Activated effector memory CD4-positive, alpha-beta T cell treated with Interleukin-2 at 50 U/mL for 16 hours (primary cell): ENCODE measurements at regions not wholly inside any gene's neighbourhood (a gene's known extent, or its start where the extent isn't known, plus 50 kb on each side); places are given as distances from the start of the nearest gene placed in this dataset.

ENCODE experiments used
- DNase-seq: peaks from one replicate; pipeline ENCODE4 v3.0.0-alpha.2; 2020

- DNase-seq, result no peak
These were observed 76.2 kb upstream of the NTRK2 start for GRCh38 chr9:84593352-84593751.

GRCh38 chr9:84597131-84597530 is 72.4 kb upstream of the NTRK2 start:
- DNase-seq, result no peak

DNA sequence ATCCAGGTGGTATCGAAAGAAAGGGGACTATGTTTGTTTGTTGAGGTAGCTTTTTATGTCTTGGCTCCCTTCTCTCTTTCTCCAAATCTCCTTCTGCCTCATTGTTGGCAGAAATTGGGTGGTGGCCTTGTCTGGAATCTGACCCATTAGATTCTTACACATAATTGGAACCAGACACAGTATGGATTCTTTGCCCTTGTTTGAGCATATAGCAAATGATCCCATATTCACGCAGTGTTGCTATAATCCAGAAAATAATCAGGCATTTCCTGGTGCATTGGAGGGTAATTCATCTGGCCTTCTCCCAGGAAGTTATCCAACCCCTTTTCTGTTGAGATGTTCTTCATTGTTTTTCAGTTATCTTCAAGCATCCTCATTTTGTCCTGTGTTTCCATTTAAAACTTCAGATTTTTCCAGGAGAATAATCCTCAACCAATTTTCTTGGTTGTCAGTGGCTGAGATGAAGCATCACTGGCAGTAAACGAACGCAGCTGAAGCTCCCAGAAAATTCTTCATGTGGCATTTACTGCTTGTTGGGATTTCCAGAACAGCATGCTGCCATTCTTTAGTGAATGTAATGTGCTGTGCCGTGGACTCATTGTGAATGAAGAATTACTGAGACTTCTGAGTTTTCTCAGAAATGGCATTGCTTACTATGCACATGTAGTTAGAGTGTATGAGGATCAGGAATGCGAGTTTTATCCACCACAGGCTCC is 70.5 kb upstream of the NTRK2 start:
- no peak for DNase-seq

- DNase-seq, result no peak
These were observed 68.8 kb upstream of the NTRK2 start for GRCh38 chr9:84600739-84601138.

DNA sequence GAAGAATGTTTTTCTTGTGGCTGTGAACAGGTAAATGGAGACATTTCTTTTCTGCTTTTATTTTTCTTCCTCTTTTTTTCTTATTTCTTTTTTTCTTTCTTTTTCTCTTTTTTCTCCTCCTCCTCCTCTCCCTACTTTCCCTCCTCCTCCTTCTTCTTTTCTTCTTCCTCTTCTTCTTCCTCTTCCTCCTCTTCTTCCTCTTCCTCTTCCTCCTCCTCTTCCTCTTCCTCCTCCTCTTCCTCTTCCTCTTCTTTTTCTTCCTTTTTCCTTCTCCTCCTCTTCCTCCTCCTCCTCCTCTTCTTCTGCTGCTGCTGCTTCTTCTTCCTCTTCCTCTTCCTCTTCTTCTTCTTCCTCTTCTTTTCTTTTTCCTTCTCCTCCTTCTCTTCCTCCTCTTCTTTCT is 65.3 kb upstream of the NTRK2 start:
- no peak for DNase-seq

DNA sequence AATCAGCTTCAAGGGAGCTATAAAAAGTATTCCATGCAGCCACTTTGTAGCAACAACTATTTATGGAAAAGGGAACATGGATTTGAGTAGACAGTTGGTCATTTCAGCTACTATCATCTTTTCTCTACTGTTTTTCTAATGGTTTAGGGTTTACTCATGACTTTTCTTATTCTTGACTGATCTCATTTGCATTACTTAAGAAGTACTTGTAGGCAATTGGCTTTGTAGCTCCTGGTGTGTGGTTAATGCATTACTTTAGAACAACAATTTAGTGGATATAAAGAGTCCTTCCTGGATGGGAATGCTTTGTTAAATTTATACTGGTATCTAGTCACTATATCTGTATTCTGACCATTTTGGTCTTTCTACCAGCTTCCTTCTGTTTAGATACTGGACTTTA is 59.8 kb upstream of the NTRK2 start:
- no peak for DNase-seq

DNA sequence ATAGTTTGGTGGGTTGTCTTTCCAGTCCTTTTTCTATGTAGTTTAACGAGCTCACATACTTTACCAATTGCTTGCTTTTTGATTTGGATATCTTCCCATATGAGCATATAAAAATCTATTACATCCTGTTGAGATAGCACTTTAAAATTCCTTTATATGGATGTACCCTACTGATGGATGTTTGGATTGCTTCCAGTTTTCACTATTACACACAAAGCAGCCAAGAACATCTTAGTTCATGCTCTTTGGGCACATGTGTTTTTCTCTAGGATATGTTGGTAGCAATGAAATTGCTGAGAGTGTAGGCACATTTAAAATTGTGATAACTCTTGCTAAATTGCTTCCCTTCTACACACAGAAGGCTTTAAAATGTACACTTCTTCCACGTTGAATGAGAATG is 56.1 kb upstream of the NTRK2 start:
- no peak for DNase-seq

GRCh38 chr9:84615544-84615943 is 54.0 kb upstream of the NTRK2 start:
- no peak for DNase-seq

GRCh38 chr9:84617411-84618029 is 52.0 kb upstream of the NTRK2 start:
- DNase-seq, result no peak
